K562 (cell line): ENCODE measurements at regions not wholly inside any gene's neighbourhood (a gene's known extent, or its start where the extent isn't known, plus 50 kb on each side); places are given as distances from the start of the nearest gene placed in this dataset.

Experiments
- ATAC-seq: fragments of 200-7000 bp; cut with Tn5 transposase; 3 replicates; pipeline ENCODE4 v1.9.1; 2020; ENCODE audit warnings: moderate library complexity
- BruUV-seq: library from RNA; stranded (reverse); fragments of 400-500 nt; replicated peaks from 2 replicates; lab custom pipeline; 2021; lab: Mats Ljungman, UMichigan
- CTCF ChIA-PET: fragments of 300-600 bp; formaldehyde crosslinking; extraction: SDS; loops from one replicate; lab custom pipeline; 2021; ENCODE audit warnings: low intra/inter-chr PET ratio; lab: Yijun Ruan, JAX
- POLR2A ChIA-PET: fragments of 300-600, 350-650 bp; sonication (Branson Sonifier 250); formaldehyde crosslinking; extraction: SDS; loops from one replicate; lab custom pipeline; 2021; ENCODE audit warnings: antibody characterized with exemption, inconsistent platforms; lab: Yijun Ruan, JAX
- DNase-seq, 4 experiments: peaks; one replicate each; pipeline versions ENCODE4 v3.0.0 to v3.0.0-alpha.2; 2011 to 2018; ENCODE audit warnings: low spot score in 3 of 4, mixed read lengths in 3 of 4; ENCODE audit errors: extremely low read depth in 1 of 4
- FAIRE-seq: peaks from 2 replicates; lab custom pipeline; 2011; peaks lifted over from hg19 to GRCh38; lab: Jason Lieb, UNC
- H2AFZ ChIP-seq: 2 replicates; pipeline ENCODE4 v1.6.0; 2011; ENCODE audit warnings: low read depth, low read length, control low read depth, inconsistent platforms
- H3K27ac ChIP-seq: fragments of 200-600 bp; 3 replicates; pipeline ENCODE4 v1.8.0; 2011; ENCODE audit warnings: low read depth, mild to moderate bottlenecking, control low read depth, inconsistent platforms, low read length, moderate library complexity, mixed read lengths; ENCODE audit errors: extremely low read depth
- H3K27me3 ChIP-seq, 2 experiments: fragments of 300-600 bp in 1 of 2; 2 replicates in 1 of 2; 3 replicates in 1 of 2; pipeline versions ENCODE4 v1.6.0 to v1.8.0; 2011; ENCODE audit warnings: inconsistent platforms in 2 of 2, low read length in 2 of 2, mild to moderate bottlenecking in 1 of 2, mixed read lengths in 1 of 2, moderate library complexity in 1 of 2; ENCODE audit not compliant: control insufficient read depth in 2 of 2, insufficient read depth in 2 of 2
- H3K36me3 ChIP-seq: fragments of 300-600 bp; 3 replicates; pipeline ENCODE4 v1.8.0; 2011; ENCODE audit warnings: mild to moderate bottlenecking, low read length, inconsistent platforms; ENCODE audit not compliant: control insufficient read depth, insufficient read depth
- H3K4me1 ChIP-seq, 2 experiments: fragments of 200-600 bp in 1 of 2; replicated peaks in 1 of 2; 2 replicates in 1 of 2; 3 replicates in 1 of 2; pipeline versions ENCODE4 v1.5.1 to v1.8.0; 2011; ENCODE audit warnings: inconsistent platforms in 2 of 2, low read length in 2 of 2, mild to moderate bottlenecking in 1 of 2, mixed read lengths in 1 of 2, moderate library complexity in 1 of 2; ENCODE audit not compliant: control insufficient read depth in 2 of 2, insufficient read depth in 2 of 2
- H3K4me2 ChIP-seq: 2 replicates; pipeline ENCODE4 v1.6.1; 2011; ENCODE audit warnings: low read length, control low read depth, inconsistent platforms, mixed read lengths; ENCODE audit not compliant: insufficient read depth
- H3K4me3 ChIP-seq: fragments of 200-600 bp; sonication (generic), shearing (Covaris generic); 2 replicates; pipeline ENCODE4 v1.5.1; 2016; ENCODE audit warnings: control low read depth, inconsistent platforms
- H3K79me2 ChIP-seq: fragments of 200-600 bp; 3 replicates; pipeline ENCODE4 v1.8.0; 2011; ENCODE audit warnings: low read length, inconsistent platforms; ENCODE audit not compliant: control insufficient read depth, insufficient read depth
- H3K9ac ChIP-seq, 2 experiments: 2 replicates each; pipeline versions ENCODE4 v1.6.0 to v1.6.1; 2011; ENCODE audit warnings: low read depth in 2 of 2, low read length in 2 of 2, control low read depth in 1 of 2, inconsistent platforms in 1 of 2, mild to moderate bottlenecking in 1 of 2, mixed read lengths in 1 of 2; ENCODE audit not compliant: insufficient read depth in 1 of 2
- H3K9me1 ChIP-seq: one replicate; pipeline ENCODE4 v1.6.0; 2011; ENCODE audit warnings: inconsistent platforms, mild to moderate bottlenecking, low read length, moderate library complexity; ENCODE audit not compliant: control insufficient read depth, insufficient read depth
- H3K9me3 ChIP-seq: replicated peaks from 2 replicates; pipeline ENCODE4 v1.5.1; 2011; ENCODE audit warnings: low read depth, low read length, inconsistent platforms; ENCODE audit not compliant: control insufficient read depth, insufficient read depth
- H4K20me1 ChIP-seq: replicated peaks from 2 replicates; pipeline ENCODE4 v1.6.1; 2011; ENCODE audit warnings: low read length, inconsistent platforms, mixed read lengths; ENCODE audit not compliant: control insufficient read depth, insufficient read depth
- BCOR ChIP-seq: fragments of 450-650 bp; IDR thresholded peaks from 2 replicates; pipeline ENCODE4 v1.6.1; 2016
- DPF2 ChIP-seq: fragments of 450-650 bp; IDR thresholded peaks from 2 replicates; pipeline ENCODE4 v1.6.1; 2016
- FOXJ3 ChIP-seq: sonication (generic); formaldehyde crosslinking; IDR thresholded peaks from 2 replicates; pipeline ENCODE4 v1.4.0; 2020; ENCODE audit warnings: mild to moderate bottlenecking, missing genetic modification reagents
- KAT7 ChIP-seq: sonication (generic); formaldehyde crosslinking; IDR thresholded peaks from 2 replicates; pipeline ENCODE4 v1.8.0; 2022; ENCODE audit warnings: missing genetic modification reagents, mild to moderate bottlenecking, borderline replicate concordance
- MYC ChIP-seq, 2 experiments: fragments of 250-450 bp in 1 of 2; sonication (Bioruptor Pico) in 1 of 2; IDR thresholded peaks; 2 replicates each; pipeline versions ENCODE4 v1.5.1 to v1.6.1; 2012 to 2021; ENCODE audit warnings: low read depth in 2 of 2, borderline replicate concordance in 1 of 2, improper control_type of control experiment in 1 of 2, low read length in 1 of 2, mild to moderate bottlenecking in 1 of 2, moderate library complexity in 1 of 2
- POLR3A ChIP-seq: IDR thresholded peaks from 2 replicates; pipeline ENCODE4 v1.6.1; 2011; ENCODE audit warnings: borderline replicate concordance, mild to moderate bottlenecking, moderate library complexity; ENCODE audit not compliant: insufficient read length, insufficient read depth; ENCODE audit errors: extremely low read depth
- XRCC3 ChIP-seq: fragments of 450-650 bp; IDR thresholded peaks from 2 replicates; pipeline ENCODE4 v1.6.1; 2017; ENCODE audit warnings: mild to moderate bottlenecking, moderate library complexity
- ZNF212 ChIP-seq: fragments of 450-650 bp; formaldehyde crosslinking; IDR thresholded peaks from 2 replicates; pipeline ENCODE4 v1.4.0; 2020; ENCODE audit warnings: mild to moderate bottlenecking
- ZNF23 ChIP-seq: fragments of 250-450 bp; sonication (Bioruptor Pico); IDR thresholded peaks from 2 replicates; pipeline ENCODE4 v1.4.0; 2020; ENCODE audit warnings: mild to moderate bottlenecking
- ZNF436 ChIP-seq: fragments of 250-450, 450-650 bp; sonication (Bioruptor Pico); formaldehyde crosslinking; IDR thresholded peaks from 2 replicates; pipeline ENCODE4 v1.7.0; 2020; ENCODE audit warnings: mild to moderate bottlenecking
- WGBS: fragments of 100-300 bp; shearing (Covaris generic); methylation state at CpG from one replicate; pipeline ENCODE4 v1.1.6; 2016; ENCODE audit warnings: low coverage, mixed read lengths; ENCODE audit not compliant: insufficient coverage; ENCODE audit errors: missing lambda C conversion rate; 5-methylcytosine and 5-hydroxymethylcytosine counted together
- in situ Hi-C: fragments of 300-500 bp; cut with MboI; formaldehyde crosslinking; loops from 4 replicates; pipeline ENCODE4 v1.15.0; 2018; ENCODE audit warnings: inconsistent platforms, mixed read lengths
- intact Hi-C: fragments of 100-400 bp; cut with micrococcal nuclease; formaldehyde crosslinking; loops from 2 replicates; pipeline ENCODE4 v1.14.2; 2022
- TF ChIP-seq, protein P1 (sequence below): fragments of 450-650 bp; formaldehyde crosslinking; IDR thresholded peaks from 2 replicates; pipeline ENCODE4 v1.4.0; 2022; ENCODE audit warnings: missing genetic modification characterization
- TF ChIP-seq, protein P2 (sequence below): fragments of 450-650 bp; formaldehyde crosslinking; IDR thresholded peaks from 2 replicates; pipeline ENCODE4 v1.4.0; 2020; ENCODE audit warnings: mild to moderate bottlenecking

DNA sequence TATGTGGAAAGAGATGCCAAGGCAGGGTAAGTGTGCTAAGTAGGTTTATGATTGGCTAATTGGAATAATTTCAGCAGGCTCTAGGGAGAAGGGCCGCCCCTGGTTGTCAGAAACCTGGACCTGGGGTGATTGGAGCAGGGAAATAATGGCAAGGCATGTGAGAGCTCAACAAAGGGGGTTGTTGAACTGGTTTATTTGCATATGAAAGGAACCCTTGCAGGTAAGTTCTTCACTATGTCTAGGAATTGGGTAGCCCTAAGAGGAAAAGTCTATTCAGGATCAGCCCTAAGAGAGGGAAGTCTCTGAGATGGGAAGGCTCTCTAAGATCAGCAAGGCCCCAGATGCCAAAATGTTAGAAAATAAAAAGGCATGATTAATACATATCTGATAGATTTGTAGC, 139.9 kb upstream of the PRNP start (continued):
- TF ChIP-seq, protein P1, sequence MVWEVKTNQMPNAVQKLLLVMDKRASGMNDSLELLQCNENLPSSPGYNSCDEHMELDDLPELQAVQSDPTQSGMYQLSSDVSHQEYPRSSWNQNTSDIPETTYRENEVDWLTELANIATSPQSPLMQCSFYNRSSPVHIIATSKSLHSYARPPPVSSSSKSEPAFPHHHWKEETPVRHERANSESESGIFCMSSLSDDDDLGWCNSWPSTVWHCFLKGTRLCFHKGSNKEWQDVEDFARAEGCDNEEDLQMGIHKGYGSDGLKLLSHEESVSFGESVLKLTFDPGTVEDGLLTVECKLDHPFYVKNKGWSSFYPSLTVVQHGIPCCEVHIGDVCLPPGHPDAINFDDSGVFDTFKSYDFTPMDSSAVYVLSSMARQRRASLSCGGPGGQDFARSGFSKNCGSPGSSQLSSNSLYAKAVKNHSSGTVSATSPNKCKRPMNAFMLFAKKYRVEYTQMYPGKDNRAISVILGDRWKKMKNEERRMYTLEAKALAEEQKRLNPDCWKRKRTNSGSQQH (CRISPR knock-in tag): no peak
- TF ChIP-seq POLR3A (no peak), MYC (IDR thresholded peaks at IDR 0.05; ENCODE audit: low read depth, low read length) (no peak), MYC (CRISPR knock-in tag; IDR thresholded peaks at IDR 0.05; ENCODE audit: borderline replicate concordance, low read depth) (no peak), XRCC3 (no peak), ZNF436 (CRISPR knock-in tag) (no peak), KAT7 (CRISPR knock-in tag) (no peak)

DNA sequence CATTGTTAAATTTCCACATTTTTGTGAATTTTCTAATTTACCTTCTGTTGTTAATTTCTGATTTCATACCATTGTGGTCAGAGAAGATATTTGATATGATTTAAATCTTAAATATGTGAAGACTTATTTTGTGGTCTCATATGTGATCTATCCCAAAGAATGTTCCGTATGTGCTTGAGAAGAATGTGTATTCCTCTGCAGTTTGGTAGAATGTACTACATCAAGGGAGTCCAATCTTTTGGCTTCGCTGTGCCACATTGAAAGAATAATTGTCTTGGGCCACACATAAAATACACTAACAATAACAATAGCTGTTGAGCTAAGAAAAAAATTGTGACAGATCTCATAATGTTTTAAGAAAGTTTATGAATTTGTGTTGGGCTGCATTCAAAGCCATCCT, 140.7 kb upstream of the PRNP start:
- no peaks in the 10 kb centered on the region for H3K27me3 ChIP-seq
- in situ Hi-C loops (no loop called here), intact Hi-C loops (no loop called here)
- H2AFZ ChIP-seq: no peak overlapping the region
- no peaks in the 10 kb centered on the region for H3K79me2 ChIP-seq
- H4K20me1 ChIP-seq: no peaks in the 10 kb centered on the region
- H3K27ac ChIP-seq: no peak overlapping the region
- ATAC-seq: no peak
- no peak for DNase-seq
- no peak overlapping the region for H3K4me2 ChIP-seq
- H3K9me3 ChIP-seq: no peaks in the 10 kb centered on the region
- H3K9me1 ChIP-seq: no peaks in the 10 kb centered on the region
- no peaks in the 10 kb centered on the region for H3K36me3 ChIP-seq
- H3K9ac ChIP-seq: no peak overlapping the region
- CTCF ChIA-PET: no interaction called here
- no peak for TF ChIP-seq DPF2
- no peak for TF ChIP-seq ZNF23 (CRISPR knock-in tag)
- TF ChIP-seq, protein P2, sequence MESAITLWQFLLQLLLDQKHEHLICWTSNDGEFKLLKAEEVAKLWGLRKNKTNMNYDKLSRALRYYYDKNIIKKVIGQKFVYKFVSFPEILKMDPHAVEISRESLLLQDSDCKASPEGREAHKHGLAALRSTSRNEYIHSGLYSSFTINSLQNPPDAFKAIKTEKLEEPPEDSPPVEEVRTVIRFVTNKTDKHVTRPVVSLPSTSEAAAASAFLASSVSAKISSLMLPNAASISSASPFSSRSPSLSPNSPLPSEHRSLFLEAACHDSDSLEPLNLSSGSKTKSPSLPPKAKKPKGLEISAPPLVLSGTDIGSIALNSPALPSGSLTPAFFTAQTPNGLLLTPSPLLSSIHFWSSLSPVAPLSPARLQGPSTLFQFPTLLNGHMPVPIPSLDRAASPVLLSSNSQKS (CRISPR knock-in tag): no peak
- TF ChIP-seq BCOR: no peak
- TF ChIP-seq FOXJ3 (CRISPR knock-in tag): no peak
- TF ChIP-seq ZNF212 (CRISPR knock-in tag): no peak
- H3K4me1 ChIP-seq: no peaks in the 10 kb centered on the region
- no TSS peak for BruUV-seq
- POLR2A ChIA-PET: no interaction called here
- no peak for FAIRE-seq
- WGBS: 0% methylated on average over 2 of the region's 2 CpGs
- no peak overlapping the region for H3K4me3 ChIP-seq
